GM19023 (cell line): ENCODE measurements at regions not wholly inside any gene's neighbourhood (a gene's known extent, or its start where the extent isn't known, plus 50 kb on each side); places are given as distances from the start of the nearest gene placed in this dataset.

Source experiments
- ATAC-seq: cut with Tn5 transposase; IDR thresholded peaks from one replicate; pipeline ENCODE4 v1.9.1; 2021; ENCODE audit warnings: mild to moderate bottlenecking, moderate library complexity; ENCODE audit not compliant: unreplicated experiment

GRCh38 chr22:48678171-48679135, 1149.2 kb downstream of the BRD1 start:
- ATAC-seq: no peak

- ATAC-seq: no peak
These were observed 1150.1 kb downstream of the BRD1 start for GRCh38 chr22:48677621-48678020.

- ATAC-seq: no peak
These were observed 1150.5 kb downstream of the BRD1 start for GRCh38 chr22:48677168-48677520.

- no peak for ATAC-seq
These were observed 1151.2 kb downstream of the BRD1 start for GRCh38 chr22:48676266-48677167.

- ATAC-seq: no peak
These were observed 1151.9 kb downstream of the BRD1 start for GRCh38 chr22:48675830-48676145.

- no peak for ATAC-seq
These were observed 1152.4 kb downstream of the BRD1 start for GRCh38 chr22:48675141-48675829.

- no peak for ATAC-seq
These were observed 1153.7 kb downstream of the BRD1 start for GRCh38 chr22:48673806-48674500.

GRCh38 chr22:48672387-48672786, 1155.3 kb downstream of the BRD1 start:
- no peak for ATAC-seq

GRCh38 chr22:48670731-48671130, 1156.9 kb downstream of the BRD1 start:
- no peak for ATAC-seq

GRCh38 chr22:48669986-48670716, 1157.5 kb downstream of the BRD1 start:
- no peak for ATAC-seq

GRCh38 chr22:48669226-48669625, 1158.4 kb downstream of the BRD1 start:
- no peak for ATAC-seq

- no peak for ATAC-seq
These were observed 1160.4 kb downstream of the BRD1 start for GRCh38 chr22:48667289-48667688.

GRCh38 chr22:48666620-48667019, 1161.1 kb downstream of the BRD1 start:
- no peak for ATAC-seq

- no peak for ATAC-seq
These were observed 1162.2 kb downstream of the BRD1 start for GRCh38 chr22:48665311-48665995.

GRCh38 chr22:48664586-48664985, 1163.1 kb downstream of the BRD1 start:
- no peak for ATAC-seq

- no peak for ATAC-seq
These were observed 1164.4 kb downstream of the BRD1 start for GRCh38 chr22:48663297-48663696.

GRCh38 chr22:48662476-48663135, 1165.1 kb downstream of the BRD1 start:
- no peak for ATAC-seq

- ATAC-seq: no peak
These were observed 1165.7 kb downstream of the BRD1 start for GRCh38 chr22:48661984-48662383.
